PC-9 (cell line): ENCODE measurements at regions not wholly inside any gene's neighbourhood (a gene's known extent, or its start where the extent isn't known, plus 50 kb on each side); places are given as distances from the start of the nearest gene placed in this dataset.

Source experiments
- BruUV-seq: library from RNA; stranded (reverse); fragments of 400-500 nt; replicated peaks from 2 replicates; lab custom pipeline; 2021; lab: Mats Ljungman, UMichigan
- CTCF ChIA-PET: fragments of 300-600 bp; sonication (Branson Sonifier 250); formaldehyde crosslinking; loops from one replicate; lab custom pipeline; 2022; ENCODE audit warnings: antibody characterized with exemption; lab: Charles Lee
- POLR2A ChIA-PET: fragments of 300-600 bp; sonication (Branson Sonifier 250); formaldehyde crosslinking; loops from one replicate; lab custom pipeline; 2022; ENCODE audit warnings: antibody characterized with exemption; ENCODE audit not compliant: unreplicated experiment; lab: Charles Lee
- DNase-seq, 2 experiments: peaks; one replicate each; pipeline versions ENCODE4 v3.0.0 to v3.0.0-alpha.2; 2015 to 2022; ENCODE audit warnings: mixed read lengths in 1 of 2
- H2AFZ ChIP-seq: fragments of 200-600 bp; sonication (generic); 2 replicates; pipeline ENCODE4 v1.8.1; 2017; ENCODE audit warnings: antibody characterized with exemption
- H3F3A ChIP-seq: fragments of 200-600 bp; sonication (generic); 2 replicates; pipeline ENCODE4 v1.8.1; 2017; ENCODE audit warnings: antibody characterized with exemption, mild to moderate bottlenecking, low read depth; ENCODE audit not compliant: insufficient read depth
- H3K27ac ChIP-seq: fragments of 200-600 bp; sonication (generic); 2 replicates; pipeline ENCODE4 v1.6.1; 2016; ENCODE audit warnings: mixed run types
- H3K27me3 ChIP-seq: fragments of 200-600 bp; sonication (generic); 2 replicates; pipeline ENCODE4 v1.6.1; 2016; ENCODE audit warnings: low read depth, mixed run types; ENCODE audit not compliant: insufficient read depth
- H3K36me3 ChIP-seq: fragments of 200-600 bp; sonication (generic); 2 replicates; pipeline ENCODE4 v1.6.1; 2016; ENCODE audit warnings: low read depth, mixed run types
- H3K4me1 ChIP-seq: fragments of 200-600 bp; sonication (generic); replicated peaks from 2 replicates; pipeline ENCODE4 v1.6.1; 2016; ENCODE audit warnings: mixed run types; ENCODE audit not compliant: insufficient read depth
- H3K4me2 ChIP-seq: fragments of 200-600 bp; sonication (generic); 2 replicates; pipeline ENCODE4 v1.6.1; 2017; ENCODE audit warnings: mixed run types
- H3K4me3 ChIP-seq: fragments of 200-600 bp; sonication (generic); 2 replicates; pipeline ENCODE4 v1.6.1; 2016; ENCODE audit warnings: mixed run types
- H3K79me2 ChIP-seq: fragments of 200-600 bp; sonication (generic); 2 replicates; pipeline ENCODE4 v1.6.1; 2017; ENCODE audit warnings: low read depth, mixed run types
- H3K9me2 ChIP-seq: fragments of 200-600 bp; sonication (generic); 2 replicates; pipeline ENCODE4 v1.8.1; 2017; ENCODE audit warnings: mild to moderate bottlenecking; ENCODE audit not compliant: insufficient read depth
- H3K9me3 ChIP-seq: fragments of 200-600 bp; sonication (generic); 2 replicates; pipeline ENCODE4 v1.8.1; 2016; ENCODE audit warnings: low read depth; ENCODE audit not compliant: insufficient read depth
- H4K20me1 ChIP-seq: fragments of 200-600 bp; sonication (generic); 2 replicates; pipeline ENCODE4 v1.8.1; 2017; ENCODE audit not compliant: insufficient read depth
- CTCF ChIP-seq: fragments of 200-600 bp; sonication (generic); conservative IDR thresholded peaks from 2 replicates; pipeline ENCODE4 v1.6.1; 2017; ENCODE audit warnings: mixed run types, antibody characterized with exemption, mild to moderate bottlenecking, moderate library complexity
- EZH2 ChIP-seq: fragments of 200-600 bp; sonication (generic); IDR thresholded peaks from 2 replicates; pipeline ENCODE4 v1.8.0; 2017; ENCODE audit warnings: antibody characterized with exemption, low read depth
- intact Hi-C: fragments of 100-400 bp; cut with micrococcal nuclease; formaldehyde crosslinking; loops from one replicate; pipeline ENCODE4 v1.10.0; 2022; ENCODE audit not compliant: unreplicated experiment

GRCh38 chr5:4422247-4422646 lies 717.9 kb upstream of the ADAMTS16 start:
- Histone ChIP-seq H3K9me2 (no peaks in the 10 kb centered on the region), H3K36me3 (no peaks in the 10 kb centered on the region), H3K4me2 (no peak overlapping the region), H3K27me3 (peaks cover 4% of the 10 kb centered on the region; the same call in 1 of the 2 replicates), H3K4me1 (no peaks in the 10 kb centered on the region), H4K20me1 (no peaks in the 10 kb centered on the region), H3K9me3 (no peaks in the 10 kb centered on the region), H3K27ac (no peak overlapping the region), H3K79me2 (no peaks in the 10 kb centered on the region), H3K4me3 (no peak overlapping the region), H2AFZ (no peak overlapping the region), H3F3A (no peaks in the 10 kb centered on the region)
- no peak for DNase-seq
- CTCF ChIA-PET = no interaction called here
- POLR2A ChIA-PET = no interaction called here
- no peak for TF ChIP-seq EZH2
- TF ChIP-seq CTCF = no peak
- intact Hi-C loops = no loop called here
- BruUV-seq = no TSS peak

- CTCF ChIA-PET = no interaction called here
Measured at GRCh38 chr5:4424895-4425294, 715.2 kb upstream of the ADAMTS16 start.

GRCh38 chr5:4440536-4440935 lies 699.6 kb upstream of the ADAMTS16 start:
- Histone ChIP-seq H3K27me3 (0 out of 2 replicates have a peak, but pooled peaks cover 5% of the 10 kb centered on the region), H3K9me2 (no peaks in the 10 kb centered on the region), H3K4me2 (no peak overlapping the region), H3K4me1 (no peaks in the 10 kb centered on the region), H3F3A (no peaks in the 10 kb centered on the region), H3K79me2 (no peaks in the 10 kb centered on the region), H3K36me3 (no peaks in the 10 kb centered on the region), H2AFZ (no peak overlapping the region), H3K9me3 (no peaks in the 10 kb centered on the region), H3K4me3 (no peak overlapping the region), H3K27ac (no peak overlapping the region), H4K20me1 (no peaks in the 10 kb centered on the region)
- TF ChIP-seq EZH2 (no peak), CTCF (no peak)
- ChIA-PET CTCF (no interaction called here), POLR2A (no interaction called here)
- no TSS peak for BruUV-seq
- no peak for DNase-seq
- intact Hi-C loops = no loop called here

More at GRCh38 chr5:4424895-4425294, 715.2 kb upstream of the ADAMTS16 start:
- no peak overlapping the region for H3K4me2 ChIP-seq
- TF ChIP-seq CTCF = no peak
- POLR2A ChIA-PET = no interaction called here
- BruUV-seq = no TSS peak
- H3K4me1 ChIP-seq = no peaks in the 10 kb centered on the region
- H4K20me1 ChIP-seq = no peaks in the 10 kb centered on the region
- DNase-seq = no peak
- H3K9me2 ChIP-seq = no peaks in the 10 kb centered on the region
- H3K9me3 ChIP-seq = no peaks in the 10 kb centered on the region
- no peaks in the 10 kb centered on the region for H3K79me2 ChIP-seq
- no peak overlapping the region for H2AFZ ChIP-seq
- no peaks in the 10 kb centered on the region for H3K36me3 ChIP-seq
- intact Hi-C loops = no loop called here
- no peak overlapping the region for H3K27ac ChIP-seq
- no peaks in the 10 kb centered on the region for H3F3A ChIP-seq
- H3K27me3 ChIP-seq = peaks cover 4% of the 10 kb centered on the region; the same call in 1 of the 2 replicates
- no peak overlapping the region for H3K4me3 ChIP-seq
